ENCODE measurements at regions not wholly inside any gene's neighbourhood (a gene's known extent, or its start where the extent isn't known, plus 50 kb on each side); places are given as distances from the start of the nearest gene placed in this dataset.

- no peak for TF ChIP-seq POLR2AphosphoS5 (IDR thresholded peaks at IDR 0.05; ENCODE audit: borderline replicate concordance, low read depth, low read length)
- no peak for TF ChIP-seq EZH2 (IDR thresholded peaks at IDR 0.05)
Observed at GRCh38 chr2:64237266-64237665, 93.0 kb upstream of the PELI1 start.
